ENCODE measurements at regions not wholly inside any gene's neighbourhood (a gene's known extent, or its start where the extent isn't known, plus 50 kb on each side); places are given as distances from the start of the nearest gene placed in this dataset.

DNA sequence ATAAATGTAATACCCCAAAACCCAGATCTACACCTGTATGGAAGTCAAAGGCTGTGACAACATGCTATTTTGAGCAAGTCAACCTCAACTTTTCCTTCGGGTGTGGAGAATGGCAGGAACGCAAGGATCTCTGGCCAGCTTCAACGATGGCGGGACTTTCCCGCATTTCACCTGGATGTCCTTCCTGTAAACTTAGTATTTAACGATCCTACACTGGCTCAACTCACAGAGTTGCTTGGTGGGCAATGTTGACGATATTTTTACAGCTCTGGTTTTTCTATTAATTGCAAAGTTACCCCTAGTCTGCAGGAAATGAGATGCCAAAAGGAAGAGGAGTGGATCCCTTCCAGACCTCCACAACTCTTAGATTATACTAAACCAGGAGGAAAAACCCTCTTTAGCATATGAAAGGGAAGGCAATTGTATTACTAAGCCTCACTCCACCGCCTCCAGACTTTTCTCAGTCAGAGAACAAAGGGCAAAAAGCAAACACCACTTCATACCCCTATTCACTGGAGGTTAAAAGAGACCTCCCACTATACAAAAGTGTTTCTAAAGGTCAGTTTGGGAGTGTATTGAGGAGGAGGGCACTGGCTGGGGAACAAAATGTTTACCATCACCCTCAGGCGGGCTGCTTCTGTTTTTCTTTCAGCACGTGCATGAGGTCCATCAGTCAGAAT lies 56.5 kb upstream of the ACVR1 start:
- H3K36me3 ChIP-seq: no peaks in the 10 kb centered on the region
- TF ChIP-seq, protein P1, sequence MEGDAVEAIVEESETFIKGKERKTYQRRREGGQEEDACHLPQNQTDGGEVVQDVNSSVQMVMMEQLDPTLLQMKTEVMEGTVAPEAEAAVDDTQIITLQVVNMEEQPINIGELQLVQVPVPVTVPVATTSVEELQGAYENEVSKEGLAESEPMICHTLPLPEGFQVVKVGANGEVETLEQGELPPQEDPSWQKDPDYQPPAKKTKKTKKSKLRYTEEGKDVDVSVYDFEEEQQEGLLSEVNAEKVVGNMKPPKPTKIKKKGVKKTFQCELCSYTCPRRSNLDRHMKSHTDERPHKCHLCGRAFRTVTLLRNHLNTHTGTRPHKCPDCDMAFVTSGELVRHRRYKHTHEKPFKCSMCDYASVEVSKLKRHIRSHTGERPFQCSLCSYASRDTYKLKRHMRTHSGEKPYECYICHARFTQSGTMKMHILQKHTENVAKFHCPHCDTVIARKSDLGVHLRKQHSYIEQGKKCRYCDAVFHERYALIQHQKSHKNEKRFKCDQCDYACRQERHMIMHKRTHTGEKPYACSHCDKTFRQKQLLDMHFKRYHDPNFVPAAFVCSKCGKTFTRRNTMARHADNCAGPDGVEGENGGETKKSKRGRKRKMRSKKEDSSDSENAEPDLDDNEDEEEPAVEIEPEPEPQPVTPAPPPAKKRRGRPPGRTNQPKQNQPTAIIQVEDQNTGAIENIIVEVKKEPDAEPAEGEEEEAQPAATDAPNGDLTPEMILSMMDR (IDR thresholded peaks at IDR 0.05): no peak
- no peak for TF ChIP-seq POLR2A (IDR thresholded peaks at IDR 0.05)
- H3K4me3 ChIP-seq: no peak overlapping the region
- DNase-seq: no peak
- H3K4me1 ChIP-seq: no peaks in the 10 kb centered on the region
- H3K27me3 ChIP-seq: no peaks in the 10 kb centered on the region
- H3K27ac ChIP-seq: no peak overlapping the region
- intact Hi-C loops (cut with DNase I; ENCODE audit: low total_unique reads): no loop called here
- no peaks in the 10 kb centered on the region for H3K9me3 ChIP-seq

DNA sequence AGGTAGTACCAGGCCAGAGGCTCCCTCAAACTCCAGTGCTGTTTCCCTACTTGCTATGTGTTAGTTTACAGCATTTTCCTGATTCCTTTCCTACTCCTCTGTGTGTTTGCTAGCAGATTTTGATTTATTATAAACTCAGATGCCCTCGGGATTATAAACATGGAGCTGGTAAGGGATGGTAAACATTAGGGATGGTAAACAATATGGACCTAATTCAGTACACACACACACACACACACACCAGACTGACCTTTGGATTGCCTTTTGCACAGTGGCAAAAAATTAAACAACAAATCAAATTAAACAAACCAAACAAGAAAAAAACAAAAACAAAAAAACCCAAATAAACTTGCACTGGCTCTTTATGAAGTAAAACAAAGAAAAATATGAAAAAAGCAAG lies 55.4 kb upstream of the ACVR1 start:
- no peak for DNase-seq
- H3K36me3 ChIP-seq: no peaks in the 10 kb centered on the region
- no peak for TF ChIP-seq POLR2A (IDR thresholded peaks at IDR 0.05)

DNA sequence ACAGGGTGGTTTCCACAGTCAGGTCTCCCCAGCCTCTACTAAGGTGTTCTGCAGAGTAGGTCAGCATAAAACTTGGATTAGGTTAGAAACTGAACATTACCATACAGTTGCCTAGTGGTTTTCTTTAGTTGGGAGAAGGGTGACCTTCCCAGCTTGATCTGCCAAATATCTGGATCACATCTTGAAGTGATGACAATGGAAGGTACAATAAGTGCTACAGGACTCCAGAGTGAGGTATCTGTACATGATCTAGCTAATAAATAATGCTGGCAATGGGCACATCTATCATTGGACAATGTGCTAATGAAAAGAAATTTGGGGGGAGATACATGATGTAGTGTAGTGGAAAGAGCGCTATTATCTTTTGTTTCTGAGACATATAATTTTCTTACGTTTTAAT lies 54.6 kb upstream of the ACVR1 start:
- Histone ChIP-seq H3K27ac (no peak overlapping the region), H3K36me3 (no peaks in the 10 kb centered on the region), H3K9me3 (no peaks in the 10 kb centered on the region), H3K4me1 (no peaks in the 10 kb centered on the region), H3K4me3 (no peak overlapping the region), H3K27me3 (no peaks in the 10 kb centered on the region)
- DNase-seq: no peak
- TF ChIP-seq POLR2A (IDR thresholded peaks at IDR 0.05): no peak
- TF ChIP-seq, protein P1 (IDR thresholded peaks at IDR 0.05): no peak
- intact Hi-C loops (cut with DNase I; ENCODE audit: low total_unique reads): no loop called here

More for the DNA sequence above, 55.4 kb upstream of the ACVR1 start:
- Histone ChIP-seq H3K9me3 (no peaks in the 10 kb centered on the region), H3K4me3 (no peak overlapping the region), H3K27me3 (no peaks in the 10 kb centered on the region), H3K27ac (no peak overlapping the region), H3K4me1 (no peaks in the 10 kb centered on the region)
- intact Hi-C loops (cut with DNase I; ENCODE audit: low total_unique reads): no loop called here

DNA sequence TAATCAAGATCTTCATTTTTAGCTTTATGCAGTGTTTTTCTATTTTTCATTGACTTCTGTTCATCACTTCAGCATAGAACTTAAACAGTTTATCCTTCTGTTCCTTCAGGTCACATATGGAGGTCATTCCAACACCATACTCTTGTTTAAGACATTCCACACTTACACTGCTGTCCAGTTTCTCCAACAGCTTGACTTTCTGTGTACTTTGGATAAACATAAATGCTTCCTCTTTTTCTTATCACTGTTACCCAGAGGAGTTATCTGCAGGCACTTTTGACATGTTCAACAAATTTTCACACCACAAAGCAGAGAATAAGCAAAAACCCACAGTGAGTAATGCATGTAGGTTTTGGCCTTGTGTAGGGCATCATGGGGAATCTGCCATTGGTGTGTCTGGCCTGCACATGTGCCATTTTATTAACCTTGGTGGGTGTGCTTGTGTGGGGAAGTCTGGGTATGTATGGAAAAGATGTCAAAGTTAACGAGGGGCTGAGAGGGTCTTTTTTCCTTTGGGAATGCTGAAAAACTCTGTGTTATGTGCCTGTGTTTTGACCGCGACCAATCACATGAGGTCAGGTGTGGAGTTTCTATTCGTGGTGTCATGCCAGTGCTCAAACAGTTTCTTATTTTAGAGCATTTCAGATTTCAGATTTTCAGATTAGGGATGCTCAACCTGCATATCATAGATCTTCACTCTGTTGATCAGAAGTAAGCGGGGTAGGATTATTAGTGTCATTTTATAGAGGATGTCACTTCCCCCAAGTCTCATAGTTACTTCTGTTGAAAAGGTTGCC lies 53.9 kb upstream of the ACVR1 start:
- intact Hi-C loops (cut with DNase I; ENCODE audit: low total_unique reads): no loop called here
- Histone ChIP-seq H3K9me3 (no peaks in the 10 kb centered on the region), H3K36me3 (no peaks in the 10 kb centered on the region), H3K4me3 (no peak overlapping the region), H3K27me3 (no peaks in the 10 kb centered on the region), H3K27ac (no peak overlapping the region), H3K4me1 (no peaks in the 10 kb centered on the region)
- no peak for DNase-seq
- TF ChIP-seq POLR2A (IDR thresholded peaks at IDR 0.05): no peak
- TF ChIP-seq, protein P1 (IDR thresholded peaks at IDR 0.05): no peak

DNA sequence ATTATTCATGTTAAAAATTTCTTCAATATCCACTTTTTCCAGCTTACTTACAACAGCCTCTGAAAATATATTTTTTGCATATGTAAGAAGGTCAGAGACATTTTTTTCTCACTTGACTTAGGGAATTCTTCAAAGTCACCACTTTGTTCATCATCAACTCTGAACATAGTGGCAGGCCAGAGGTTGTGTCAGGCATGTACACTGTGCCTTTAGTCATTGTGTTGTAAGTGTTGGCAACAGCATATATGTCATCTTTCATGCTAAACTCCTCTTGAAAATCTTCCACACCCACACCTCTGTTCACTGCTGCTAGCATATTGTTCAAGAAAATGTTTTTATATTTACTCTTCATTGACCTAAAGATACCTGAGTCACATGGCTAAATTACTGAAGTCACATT lies 52.2 kb upstream of the ACVR1 start:
- no peaks in the 10 kb centered on the region for H3K4me1 ChIP-seq
- H3K36me3 ChIP-seq: no peaks in the 10 kb centered on the region
- no peaks in the 10 kb centered on the region for H3K9me3 ChIP-seq
- no peaks in the 10 kb centered on the region for H3K27me3 ChIP-seq
- no peak for DNase-seq
- intact Hi-C loops (cut with DNase I; ENCODE audit: low total_unique reads): no loop called here
- no peak overlapping the region for H3K27ac ChIP-seq
- no peak overlapping the region for H3K4me3 ChIP-seq
- no peak for TF ChIP-seq POLR2A (IDR thresholded peaks at IDR 0.05)
- TF ChIP-seq, protein P1 (IDR thresholded peaks at IDR 0.05): no peak
